Stomach (tissue), 4 donors: ENCODE measurements at regions not wholly inside any gene's neighbourhood (a gene's known extent, or its start where the extent isn't known, plus 50 kb on each side); places are given as distances from the start of the nearest gene placed in this dataset.

Experiments
- CTCF ChIP-seq, 7 experiments: fragments of 450-650 bp in 4 of 7; fragments of 200-600 bp in 3 of 7; sonication (generic) in 3 of 7; IDR thresholded peaks; one replicate each; pipeline ENCODE4 v1.5.1; 2016 to 2019; ENCODE audit warnings: antibody characterized with exemption in 7 of 7, control low read depth in 2 of 7, mild to moderate bottlenecking in 1 of 7
- POLR2A ChIP-seq, 4 donors: fragments of 450-650 bp; IDR thresholded peaks; one replicate each; pipeline ENCODE4 v1.6.1; 2016; ENCODE audit warnings: antibody characterized with exemption in 4 of 4, control low read depth in 2 of 4, mild to moderate bottlenecking in 1 of 4, moderate library complexity in 1 of 4

DNA sequence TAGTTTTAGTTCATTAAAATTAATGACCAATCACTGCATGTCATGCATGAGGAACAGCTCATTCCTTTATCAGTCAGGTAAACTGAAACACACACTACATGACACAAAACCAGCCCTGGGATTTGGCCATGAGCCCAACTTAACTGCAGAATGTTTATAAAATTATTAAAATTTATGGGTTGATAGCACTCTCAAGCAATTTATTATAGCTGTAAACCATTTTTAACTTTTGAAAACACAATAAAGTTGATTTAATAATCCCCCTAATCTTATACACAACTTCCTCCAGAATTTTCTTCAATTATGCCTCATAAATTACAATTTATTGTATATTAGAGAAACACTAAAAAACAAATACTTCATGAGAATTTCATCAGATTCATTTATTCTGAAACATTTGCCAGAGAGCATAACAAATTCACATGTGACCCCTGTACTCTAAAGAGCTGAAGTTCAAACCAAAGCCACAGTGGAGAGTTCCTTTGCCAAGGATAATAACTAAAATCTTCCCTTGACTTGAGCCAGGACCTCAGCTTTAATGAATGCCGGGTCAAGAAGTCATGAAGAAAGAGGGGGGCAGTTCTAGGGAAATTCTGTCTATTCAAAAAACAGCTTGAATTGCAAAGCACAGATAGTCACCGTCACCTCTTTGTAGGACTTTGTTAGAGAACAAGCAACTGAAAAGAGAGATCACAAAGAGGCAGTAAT, 763.7 kb upstream of the GRAMD2B start:
- TF ChIP-seq CTCF (IDR thresholded peaks at IDR 0.05) (no peak), POLR2A (IDR thresholded peaks at IDR 0.05) (no peak)
